Transverse colon (tissue), 4 donors: ENCODE measurements at regions not wholly inside any gene's neighbourhood (a gene's known extent, or its start where the extent isn't known, plus 50 kb on each side); places are given as distances from the start of the nearest gene placed in this dataset.
A peak's percentile ranks its signal among the peaks of the same experiment; 100 is the strongest.

Source experiments
- DNase-seq: peaks from one replicate; pipeline ENCODE4 v3.0.0-alpha.2; 2019
- H3K27ac ChIP-seq, 4 donors: fragments of 200-600 bp; sonication (generic); 2 replicates each; pipeline ENCODE4 v1.5.1; 2016 to 2018; ENCODE audit warnings: inconsistent platforms in 4 of 4
- H3K27me3 ChIP-seq: fragments of 200-600 bp; sonication (generic); 2 replicates; pipeline ENCODE4 v1.5.1; 2017; ENCODE audit warnings: inconsistent platforms
- H3K36me3 ChIP-seq, 4 donors: fragments of 200-600 bp; sonication (generic); 2 replicates each; pipeline ENCODE4 v1.5.1; 2017 to 2019; ENCODE audit warnings: inconsistent platforms in 4 of 4
- H3K4me1 ChIP-seq, 4 donors: fragments of 200-600 bp; sonication (generic); 2 replicates each; pipeline ENCODE4 v1.5.1; 2017 to 2020; ENCODE audit warnings: inconsistent platforms in 4 of 4
- H3K4me3 ChIP-seq, 4 donors: fragments of 200-600 bp; sonication (generic); 1 replicate in 1 of 4; 2 replicates in 3 of 4; pipeline versions ENCODE4 v1.5.1 to v1.6.1; 2017 to 2019; ENCODE audit warnings: inconsistent platforms in 4 of 4
- H3K9me3 ChIP-seq, 2 donors: fragments of 200-600 bp; sonication (generic); 2 replicates each; pipeline ENCODE4 v1.5.1; 2017 to 2019; ENCODE audit warnings: inconsistent platforms in 2 of 2
- EP300 ChIP-seq: sonication (generic); formaldehyde crosslinking; IDR thresholded peaks from one replicate; pipeline ENCODE4 v1.6.1; 2017; ENCODE audit warnings: antibody characterized with exemption, low read depth
- POLR2A ChIP-seq: fragments of 450-650 bp; IDR thresholded peaks from one replicate; pipeline ENCODE4 v1.6.1; 2016; ENCODE audit warnings: antibody characterized with exemption, mild to moderate bottlenecking, moderate library complexity
- POLR2AphosphoS5 ChIP-seq, 3 donors: sonication (generic); formaldehyde crosslinking; IDR thresholded peaks; one replicate each; pipeline ENCODE4 v1.6.1; 2016; ENCODE audit warnings: antibody characterized with exemption in 3 of 3
- WGBS, 2 donors: methylation state at CpG; one replicate each; pipeline ENCODE4 v1.1.5; 2018; ENCODE audit warnings: low coverage in 1 of 2; 5-methylcytosine and 5-hydroxymethylcytosine counted together
- in situ Hi-C, 4 donors: fragments of 200-750 bp; cut with MboI; loops; one replicate each; pipeline versions ENCODE4 v1.15.0 to v1.15.1; 2017; ENCODE audit warnings: low sequenced_read_pairs in 3 of 4, low pct_ligation_motif_present in 1 of 4, low pct_unique_long_range_greater_than_20kb in 1 of 4
- intact Hi-C: fragments of 100-400 bp; cut with DNase I; formaldehyde crosslinking; loops from one replicate; pipeline ENCODE4 v1.15.1; 2023; ENCODE audit warnings: low total_unique reads
- TF ChIP-seq, protein P1 (sequence below), 5 experiments: fragments of 200-600 bp in 3 of 5; fragments of 450-650 bp in 2 of 5; sonication (generic) in 3 of 5; IDR thresholded peaks; 1 replicate in 2 of 5; 2 replicates in 3 of 5; pipeline ENCODE4 v1.5.1; 2016 to 2017; ENCODE audit warnings: antibody characterized with exemption in 5 of 5, inconsistent platforms in 3 of 5, mild to moderate bottlenecking in 2 of 5, moderate library complexity in 1 of 5

GRCh38 chr5:149438281-149438680, 59.2 kb upstream of the IL17B start:
- Histone ChIP-seq H3K4me3 (no peak overlapping the region), H3K36me3 (no peaks in the 10 kb centered on the region), H3K9me3 (no peaks in the 10 kb centered on the region), H3K27me3 (no peaks in the 10 kb centered on the region), H3K4me1 (peaks cover 6 to 29% (median 20%) of the 10 kb centered on the region in 4 donors), H3K27ac (peak overlapping the region in 1 of 4 donors; percentile 78)
- intact Hi-C loops = loop anchor here (2.0 kb wide), 1 partner anchor 125 kb away; no protein-coding TSS in a partner anchor
- DNase-seq = no peak
- TF ChIP-seq, protein P1, sequence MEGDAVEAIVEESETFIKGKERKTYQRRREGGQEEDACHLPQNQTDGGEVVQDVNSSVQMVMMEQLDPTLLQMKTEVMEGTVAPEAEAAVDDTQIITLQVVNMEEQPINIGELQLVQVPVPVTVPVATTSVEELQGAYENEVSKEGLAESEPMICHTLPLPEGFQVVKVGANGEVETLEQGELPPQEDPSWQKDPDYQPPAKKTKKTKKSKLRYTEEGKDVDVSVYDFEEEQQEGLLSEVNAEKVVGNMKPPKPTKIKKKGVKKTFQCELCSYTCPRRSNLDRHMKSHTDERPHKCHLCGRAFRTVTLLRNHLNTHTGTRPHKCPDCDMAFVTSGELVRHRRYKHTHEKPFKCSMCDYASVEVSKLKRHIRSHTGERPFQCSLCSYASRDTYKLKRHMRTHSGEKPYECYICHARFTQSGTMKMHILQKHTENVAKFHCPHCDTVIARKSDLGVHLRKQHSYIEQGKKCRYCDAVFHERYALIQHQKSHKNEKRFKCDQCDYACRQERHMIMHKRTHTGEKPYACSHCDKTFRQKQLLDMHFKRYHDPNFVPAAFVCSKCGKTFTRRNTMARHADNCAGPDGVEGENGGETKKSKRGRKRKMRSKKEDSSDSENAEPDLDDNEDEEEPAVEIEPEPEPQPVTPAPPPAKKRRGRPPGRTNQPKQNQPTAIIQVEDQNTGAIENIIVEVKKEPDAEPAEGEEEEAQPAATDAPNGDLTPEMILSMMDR (IDR thresholded peaks at IDR 0.05) = no peak
- no peak for TF ChIP-seq POLR2AphosphoS5 (IDR thresholded peaks at IDR 0.05)
- TF ChIP-seq POLR2A = no peak
- TF ChIP-seq EP300 = no peak
- 72 to 87% methylated on average over 3 to 5 of the region's 5 CpGs for WGBS, 2 donors
- in situ Hi-C loops = loop anchor here in 3 of 4 donors (5.0 to 10.0 kb wide), 4 partner anchors 53 to 127 kb away; partner anchors contain the start of gene CSNK1A1 (in 1 of the 3)

DNA sequence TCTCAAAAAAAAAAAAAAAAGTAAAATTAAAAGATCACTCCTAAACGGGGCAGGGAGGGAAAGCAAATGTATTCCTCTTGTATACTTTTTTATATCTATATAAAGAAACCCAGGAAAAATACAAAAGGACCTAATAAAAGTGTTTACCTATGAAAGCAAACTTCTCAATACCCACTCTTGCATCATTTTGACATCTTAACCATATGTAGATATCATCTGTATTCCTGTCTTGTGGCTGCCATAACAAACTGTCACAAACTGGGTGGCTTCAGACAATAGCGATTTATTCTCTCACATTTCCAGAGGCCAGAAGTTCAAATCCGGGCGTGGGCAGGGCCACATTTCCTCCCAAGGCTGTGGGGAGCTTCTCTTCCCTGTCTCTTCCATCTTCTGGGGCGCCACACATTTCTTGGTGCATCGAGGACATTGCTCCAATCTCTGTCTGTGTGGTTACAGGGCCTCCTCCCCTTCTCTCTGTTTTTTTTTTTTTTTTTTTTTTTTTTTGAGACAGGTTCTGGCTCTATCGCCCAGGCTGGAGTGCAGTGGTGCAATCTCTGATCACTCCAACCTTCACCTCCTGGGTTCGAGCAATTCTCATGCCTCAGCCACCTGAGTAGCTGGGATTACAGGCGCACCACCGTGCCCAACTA, 58.4 kb upstream of the IL17B start:
- peak overlapping the region in 2 of 4 donors; percentile 13 to 93 for H3K27ac ChIP-seq
- peaks cover 6 to 25% (median 16%) of the 10 kb centered on the region in 4 donors for H3K4me1 ChIP-seq
- in situ Hi-C loops (loop anchor here in 3 of 4 donors (5.0 to 10.0 kb wide), 4 partner anchors 53 to 127 kb away; partner anchors contain the start of gene CSNK1A1 (in 1 of the 3)), intact Hi-C loops (loop anchor here (2.0 kb wide), 1 partner anchor 125 kb away; no protein-coding TSS in a partner anchor)
- TF ChIP-seq POLR2AphosphoS5 (IDR thresholded peaks at IDR 0.05) (no peak), POLR2A (no peak), EP300 (no peak)
- TF ChIP-seq, protein P1 (IDR thresholded peaks at IDR 0.05) = no peak
- H3K36me3 ChIP-seq = no peaks in the 10 kb centered on the region
- no peak for DNase-seq
- no peak overlapping the region for H3K4me3 ChIP-seq
- H3K9me3 ChIP-seq = no peaks in the 10 kb centered on the region
- no peaks in the 10 kb centered on the region for H3K27me3 ChIP-seq
- 48 to 58% methylated on average over 10 of the region's 10 CpGs for WGBS, 2 donors

GRCh38 chr5:149435660-149436059, 56.6 kb upstream of the IL17B start:
- H3K9me3 ChIP-seq = no peaks in the 10 kb centered on the region
- H3K36me3 ChIP-seq = no peaks in the 10 kb centered on the region
- peaks cover 3 to 20% (median 11%) of the 10 kb centered on the region in 4 donors for H3K4me1 ChIP-seq
- H3K27ac ChIP-seq = peak overlapping the region; percentile 36 to 97 (median 93)
- no peak overlapping the region for H3K4me3 ChIP-seq
- TF ChIP-seq, protein P1 (IDR thresholded peaks at IDR 0.05) = no peak
- TF ChIP-seq POLR2A = peak; percentile 5
- in situ Hi-C loops = loop anchor here in 3 of 4 donors (5.0 to 10.0 kb wide), 4 partner anchors 51 to 129 kb away; partner anchors contain the start of gene CSNK1A1 (in 1 of the 3)
- no peaks in the 10 kb centered on the region for H3K27me3 ChIP-seq
- DNase-seq = no peak
- intact Hi-C loops = no loop called here

- TF ChIP-seq POLR2A = peak; percentile 5
- TF ChIP-seq POLR2AphosphoS5 (IDR thresholded peaks at IDR 0.05) = peak in 2 of 3 donors; percentile 4 to 72
- no peak for TF ChIP-seq EP300
- TF ChIP-seq, protein P1 (IDR thresholded peaks at IDR 0.05) = no peak
- in situ Hi-C loops = loop anchor here in 3 of 4 donors (5.0 to 10.0 kb wide), 4 partner anchors 50 to 130 kb away; partner anchors contain the start of gene CSNK1A1 (in 1 of the 3)
- H3K27ac ChIP-seq = peak overlapping the region; percentile 53 to 97 (median 93)
- no peaks in the 10 kb centered on the region for H3K9me3 ChIP-seq
- intact Hi-C loops = no loop called here
- H3K4me1 ChIP-seq = peaks cover 0 to 19% (median 8%) of the 10 kb centered on the region in 4 donors
- H3K27me3 ChIP-seq = no peaks in the 10 kb centered on the region
- no peak overlapping the region for H3K4me3 ChIP-seq
- no peak for DNase-seq
- 78 to 100% methylated on average over 1 to 7 of the region's 7 CpGs for WGBS, 2 donors
- H3K36me3 ChIP-seq = no peaks in the 10 kb centered on the region
These were observed 55.9 kb upstream of the IL17B start for GRCh38 chr5:149435015-149435376.
